Right atrium auricular region (tissue), 2 donors: ENCODE measurements at regions not wholly inside any gene's neighbourhood (a gene's known extent, or its start where the extent isn't known, plus 50 kb on each side); places are given as distances from the start of the nearest gene placed in this dataset.

ENCODE experiments used
- DNase-seq: peaks from one replicate; pipeline ENCODE4 v3.0.0-alpha.2; 2019; ENCODE audit warnings: low spot score
- H3K27ac ChIP-seq, 2 donors: fragments of 200-600 bp; sonication (generic); 1 replicate in 1 of 2; 2 replicates in 1 of 2; pipeline ENCODE4 v1.5.1; 2016 to 2019
- H3K27me3 ChIP-seq, 2 donors: fragments of 200-600 bp; sonication (generic); one replicate each; pipeline versions ENCODE4 v1.5.1 to v1.6.0; 2017 to 2019
- H3K36me3 ChIP-seq: fragments of 200-600 bp; sonication (generic); one replicate; pipeline ENCODE4 v1.5.1; 2016
- H3K4me1 ChIP-seq, 2 donors: fragments of 200-600 bp; sonication (generic); one replicate each; pipeline versions ENCODE4 v1.5.1 to v1.6.0; 2017 to 2019
- H3K4me3 ChIP-seq, 2 donors: fragments of 200-600 bp; sonication (generic); 1 replicate in 1 of 2; 2 replicates in 1 of 2; pipeline ENCODE4 v1.5.1; 2017 to 2019; ENCODE audit warnings: mild to moderate bottlenecking in 1 of 2, moderate library complexity in 1 of 2
- H3K9me3 ChIP-seq, 2 donors: fragments of 200-600 bp; sonication (generic); one replicate each; pipeline ENCODE4 v1.5.1; 2019
- CTCF ChIP-seq, 2 donors: fragments of 200-600 bp; sonication (generic); IDR thresholded peaks; one replicate each; pipeline ENCODE4 v1.5.1; 2019; ENCODE audit warnings: antibody characterized with exemption in 2 of 2

GRCh38 chr12:107557026-107557425 lies 128.6 kb upstream of the PWP1 start:
- H3K4me1 ChIP-seq: no peaks in the 10 kb centered on the region
- H3K27me3 ChIP-seq: no peaks in the 10 kb centered on the region
- H3K9me3 ChIP-seq: no peaks in the 10 kb centered on the region
- no peak for DNase-seq
- no peaks in the 10 kb centered on the region for H3K36me3 ChIP-seq
- H3K4me3 ChIP-seq: no peak overlapping the region
- TF ChIP-seq CTCF (IDR thresholded peaks at IDR 0.05): no peak
- no peak overlapping the region for H3K27ac ChIP-seq

DNA sequence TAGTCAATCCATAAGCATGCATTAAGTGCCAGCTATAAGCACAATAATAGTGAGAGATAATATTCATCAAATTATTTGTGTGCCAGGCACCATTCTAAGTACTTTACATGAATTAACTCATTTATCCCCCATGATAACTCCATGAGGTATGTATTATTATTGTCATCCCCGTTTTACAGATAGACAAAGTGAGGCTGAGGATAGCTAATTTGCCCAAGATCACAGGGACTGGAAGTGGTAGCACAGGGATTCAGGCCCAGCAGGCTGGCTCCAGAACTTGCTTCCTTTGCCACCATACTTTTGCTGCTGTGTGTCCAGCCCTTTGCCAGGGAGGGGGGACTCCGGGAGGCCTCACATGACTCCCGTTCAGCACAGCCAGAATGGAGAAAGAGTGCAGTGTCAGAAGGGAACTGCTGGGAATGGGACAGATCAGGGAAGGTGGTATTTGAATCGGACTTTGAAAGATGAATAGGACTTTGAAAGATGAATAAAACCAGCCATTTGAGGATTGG lies 128.0 kb upstream of the PWP1 start:
- TF ChIP-seq CTCF (IDR thresholded peaks at IDR 0.05): no peak
- Histone ChIP-seq H3K36me3 (no peaks in the 10 kb centered on the region), H3K27me3 (no peaks in the 10 kb centered on the region), H3K9me3 (no peaks in the 10 kb centered on the region), H3K27ac (no peak overlapping the region), H3K4me1 (no peaks in the 10 kb centered on the region), H3K4me3 (no peak overlapping the region)
- no peak for DNase-seq

DNA sequence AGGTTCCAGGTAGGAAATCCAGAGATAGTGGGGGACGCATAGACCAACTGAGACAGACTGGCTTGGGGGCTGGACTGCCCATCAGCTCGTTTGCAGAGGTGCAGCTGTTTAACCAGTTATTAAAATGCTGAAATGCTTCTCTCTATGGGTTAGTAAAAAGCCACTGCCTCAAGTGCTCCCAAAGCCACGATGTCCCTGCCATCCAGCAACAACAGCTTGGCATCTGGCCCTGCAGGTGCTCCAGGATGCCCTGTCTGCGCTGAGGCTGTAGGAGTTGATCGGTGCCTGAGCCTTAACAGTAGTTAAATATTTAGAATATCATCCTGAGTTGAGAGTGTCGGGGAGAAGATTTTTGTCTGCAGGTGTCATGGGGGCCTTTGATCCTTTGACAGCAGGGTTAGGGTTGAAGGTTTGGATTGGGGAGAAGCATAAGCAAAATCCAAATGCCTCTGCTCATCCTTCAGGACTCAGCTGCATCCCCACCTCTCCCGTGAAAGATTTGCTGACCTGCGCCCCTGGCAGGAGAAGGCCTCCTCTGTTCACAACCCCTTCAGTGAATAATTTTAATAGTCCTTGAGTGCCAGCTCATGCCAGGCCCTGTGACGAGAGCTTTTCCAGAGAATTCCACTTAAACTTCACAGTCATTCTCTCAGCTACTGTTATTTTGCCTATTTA lies 127.3 kb upstream of the PWP1 start:
- Histone ChIP-seq H3K36me3 (no peaks in the 10 kb centered on the region), H3K4me1 (no peaks in the 10 kb centered on the region), H3K27ac (no peak overlapping the region), H3K9me3 (no peaks in the 10 kb centered on the region), H3K27me3 (no peaks in the 10 kb centered on the region), H3K4me3 (no peak overlapping the region)
- no peak for TF ChIP-seq CTCF (IDR thresholded peaks at IDR 0.05)
- DNase-seq: no peak

DNA sequence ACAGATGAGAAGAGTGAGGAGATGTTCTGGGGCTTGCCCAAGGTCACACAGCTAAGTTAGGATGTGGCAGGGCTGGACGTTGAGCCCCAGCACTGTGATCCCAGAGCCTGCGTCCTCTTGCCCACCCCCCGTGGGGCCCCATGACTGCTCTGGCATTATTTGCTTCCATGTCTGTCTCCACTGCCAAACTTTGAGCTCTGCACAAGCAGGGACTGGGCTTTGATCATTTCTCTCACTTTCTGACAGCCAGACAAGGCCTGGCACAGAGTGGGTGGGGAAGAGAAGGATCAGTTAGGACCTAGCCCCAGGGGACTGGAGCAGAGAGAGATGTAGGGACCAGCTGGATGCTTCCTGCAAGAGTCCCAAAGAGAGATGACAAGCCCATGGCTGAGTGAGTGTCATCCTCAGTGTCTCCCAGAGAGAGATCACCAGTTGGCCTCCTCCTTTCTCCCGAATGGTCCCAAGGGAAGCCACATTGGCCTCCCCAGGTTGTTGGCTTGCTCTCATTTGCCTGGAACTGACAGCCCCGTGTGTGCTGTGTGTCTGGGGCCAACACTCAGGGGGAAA lies 126.7 kb upstream of the PWP1 start:
- no peaks in the 10 kb centered on the region for H3K9me3 ChIP-seq
- TF ChIP-seq CTCF (IDR thresholded peaks at IDR 0.05): no peak
- H3K27me3 ChIP-seq: no peaks in the 10 kb centered on the region
- H3K4me1 ChIP-seq: no peaks in the 10 kb centered on the region
- H3K27ac ChIP-seq: no peak overlapping the region
- H3K4me3 ChIP-seq: no peak overlapping the region
- H3K36me3 ChIP-seq: no peaks in the 10 kb centered on the region
- no peak for DNase-seq

DNA sequence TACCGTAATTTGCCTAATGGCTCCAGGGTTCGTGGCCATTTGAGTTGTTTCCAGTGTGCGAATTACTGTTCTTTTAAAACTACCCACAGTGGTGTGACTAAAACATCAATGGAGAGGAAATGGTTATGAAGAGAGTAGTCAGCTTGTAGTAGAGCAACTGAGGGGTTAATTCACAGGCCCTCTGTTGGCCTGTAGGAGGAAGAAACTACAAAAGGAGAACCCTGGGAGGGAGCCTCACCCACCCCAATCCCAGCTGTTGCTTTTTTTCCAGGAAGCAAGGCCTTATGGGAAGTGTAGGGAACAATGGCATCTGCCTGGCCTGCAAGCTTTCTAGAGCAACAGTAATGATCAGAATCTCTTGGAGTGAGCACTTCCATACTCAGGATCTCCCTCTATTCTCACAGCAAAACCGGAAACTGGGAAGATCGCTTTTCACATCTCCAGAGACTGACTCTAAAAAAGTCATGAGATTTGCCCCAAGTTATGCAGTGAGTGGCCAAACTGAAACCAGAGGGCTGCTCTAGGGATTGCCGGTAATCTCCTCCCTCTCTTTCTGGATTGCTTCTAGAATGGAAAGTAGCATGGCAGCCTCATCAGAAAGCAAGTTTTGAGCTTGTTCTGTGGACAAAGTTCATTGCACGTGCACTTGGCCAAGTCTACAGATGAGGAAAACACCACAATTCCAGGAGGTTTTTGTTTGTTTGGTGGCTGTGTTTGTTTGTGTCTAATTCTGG lies 125.3 kb upstream of the PWP1 start:
- no peak for DNase-seq
- no peaks in the 10 kb centered on the region for H3K9me3 ChIP-seq
- no peak overlapping the region for H3K4me3 ChIP-seq
- H3K27ac ChIP-seq: no peak overlapping the region
- no peak for TF ChIP-seq CTCF (IDR thresholded peaks at IDR 0.05)
- H3K36me3 ChIP-seq: no peaks in the 10 kb centered on the region
- H3K4me1 ChIP-seq: no peaks in the 10 kb centered on the region
- no peaks in the 10 kb centered on the region for H3K27me3 ChIP-seq
